Ascending aorta (tissue), 2 donors: ENCODE measurements at regions not wholly inside any gene's neighbourhood (a gene's known extent, or its start where the extent isn't known, plus 50 kb on each side); places are given as distances from the start of the nearest gene placed in this dataset.

ENCODE experiments used
- DNase-seq, 2 donors: peaks; one replicate each; pipeline ENCODE4 v3.0.0-alpha.2; 2019; ENCODE audit warnings: low spot score in 2 of 2
- H3K27ac ChIP-seq, 2 donors: fragments of 200-600 bp; sonication (generic); one replicate each; pipeline ENCODE4 v1.5.1; 2016 to 2017; ENCODE audit warnings: mild to moderate bottlenecking in 1 of 2
- H3K27me3 ChIP-seq: fragments of 200-600 bp; sonication (generic); one replicate; pipeline ENCODE4 v1.5.1; 2017
- H3K36me3 ChIP-seq, 2 donors: fragments of 200-600 bp; sonication (generic); one replicate each; pipeline ENCODE4 v1.5.1; 2016
- H3K4me1 ChIP-seq, 2 donors: fragments of 200-600 bp; sonication (generic); one replicate each; pipeline ENCODE4 v1.5.1; 2016 to 2017; ENCODE audit warnings: mild to moderate bottlenecking in 1 of 2
- H3K4me3 ChIP-seq, 2 donors: fragments of 200-600 bp; sonication (generic); one replicate each; pipeline ENCODE4 v1.5.1; 2016 to 2017; ENCODE audit warnings: mild to moderate bottlenecking in 1 of 2
- H3K9me3 ChIP-seq, 2 donors: fragments of 200-600 bp; sonication (generic); one replicate each; pipeline ENCODE4 v1.5.1; 2016
- CTCF ChIP-seq, 3 experiments: fragments of 200-600 bp in 2 of 3; fragments of 450-650 bp in 1 of 3; sonication (generic) in 2 of 3; IDR thresholded peaks; one replicate each; pipeline ENCODE4 v1.5.1; 2016 to 2019; ENCODE audit warnings: antibody characterized with exemption in 3 of 3, mild to moderate bottlenecking in 1 of 3, moderate library complexity in 1 of 3
- intact Hi-C: fragments of 100-400 bp; cut with DNase I; formaldehyde crosslinking; loops from one replicate; pipeline ENCODE4 v1.15.1; 2023

GRCh38 chr17:13807103-13807502 is 205.4 kb upstream of the HS3ST3A1 start:
- Histone ChIP-seq H3K4me3 (no peak overlapping the region), H3K36me3 (no peaks in the 10 kb centered on the region), H3K9me3 (no peaks in the 10 kb centered on the region), H3K27me3 (no peaks in the 10 kb centered on the region), H3K27ac (no peak overlapping the region), H3K4me1 (no peaks in the 10 kb centered on the region)
- no peak for TF ChIP-seq CTCF (IDR thresholded peaks at IDR 0.05)
- intact Hi-C loops = no loop called here
- DNase-seq = no peak

- Histone ChIP-seq H3K27ac (no peak overlapping the region), H3K27me3 (no peaks in the 10 kb centered on the region), H3K36me3 (no peaks in the 10 kb centered on the region), H3K9me3 (no peaks in the 10 kb centered on the region), H3K4me1 (no peaks in the 10 kb centered on the region), H3K4me3 (no peak overlapping the region)
- TF ChIP-seq CTCF (IDR thresholded peaks at IDR 0.05) = no peak
- intact Hi-C loops = no loop called here
- no peak for DNase-seq
Measured at GRCh38 chr17:13812350-13812749, 210.6 kb upstream of the HS3ST3A1 start.

GRCh38 chr17:13813347-13814240 is 211.9 kb upstream of the HS3ST3A1 start:
- intact Hi-C loops = no loop called here
- no peak for DNase-seq
- H3K36me3 ChIP-seq = no peaks in the 10 kb centered on the region
- no peaks in the 10 kb centered on the region for H3K4me1 ChIP-seq
- no peak overlapping the region for H3K4me3 ChIP-seq
- no peaks in the 10 kb centered on the region for H3K27me3 ChIP-seq
- no peak overlapping the region for H3K27ac ChIP-seq
- H3K9me3 ChIP-seq = no peaks in the 10 kb centered on the region
- no peak for TF ChIP-seq CTCF (IDR thresholded peaks at IDR 0.05)

GRCh38 chr17:13822700-13823099 is 221.0 kb upstream of the HS3ST3A1 start:
- Histone ChIP-seq H3K27ac (no peak overlapping the region), H3K4me3 (no peak overlapping the region), H3K27me3 (no peaks in the 10 kb centered on the region), H3K36me3 (no peaks in the 10 kb centered on the region), H3K4me1 (no peaks in the 10 kb centered on the region), H3K9me3 (no peaks in the 10 kb centered on the region)
- DNase-seq = no peak
- intact Hi-C loops = no loop called here
- no peak for TF ChIP-seq CTCF (IDR thresholded peaks at IDR 0.05)

- DNase-seq = no peak
- TF ChIP-seq CTCF (IDR thresholded peaks at IDR 0.05) = no peak
Measured at GRCh38 chr17:13825526-13826040, 223.9 kb upstream of the HS3ST3A1 start.

More at GRCh38 chr17:13825526-13826040, 223.9 kb upstream of the HS3ST3A1 start:
- Histone ChIP-seq H3K36me3 (no peaks in the 10 kb centered on the region), H3K9me3 (no peaks in the 10 kb centered on the region), H3K4me1 (no peaks in the 10 kb centered on the region), H3K27me3 (no peaks in the 10 kb centered on the region), H3K27ac (no peak overlapping the region), H3K4me3 (no peak overlapping the region)
- intact Hi-C loops = no loop called here
